Keratinocyte (primary cell): ENCODE measurements at regions not wholly inside any gene's neighbourhood (a gene's known extent, or its start where the extent isn't known, plus 50 kb on each side); places are given as distances from the start of the nearest gene placed in this dataset.

ENCODE experiments used
- DNase-seq: peaks from one replicate; pipeline ENCODE4 v3.0.0-alpha.2; 2011; ENCODE audit warnings: low read depth, missing footprints, low spot score
- FAIRE-seq: peaks from 2 replicates; lab custom pipeline; 2011; peaks lifted over from hg19 to GRCh38; lab: Jason Lieb, UNC
- H2AFZ ChIP-seq: 2 replicates; pipeline ENCODE4 v1.6.0; 2012; ENCODE audit warnings: low read length, control low read depth, inconsistent platforms; ENCODE audit not compliant: control insufficient read depth
- H3K27ac ChIP-seq: 2 replicates; pipeline ENCODE4 v1.5.1; 2011; ENCODE audit warnings: low read length; ENCODE audit not compliant: control insufficient read depth, insufficient read depth
- H3K27me3 ChIP-seq: 3 replicates; pipeline ENCODE4 v1.6.0; 2011; ENCODE audit warnings: low read length; ENCODE audit not compliant: control insufficient read depth, insufficient read depth; ENCODE audit errors: extremely low read depth
- H3K36me3 ChIP-seq, 2 experiments: 2 replicates in 1 of 2; 3 replicates in 1 of 2; pipeline ENCODE4 v1.5.1; 2011; ENCODE audit warnings: low read length in 2 of 2, mild to moderate bottlenecking in 1 of 2; ENCODE audit not compliant: control insufficient read depth in 2 of 2, insufficient read depth in 2 of 2; ENCODE audit errors: extremely low read depth in 1 of 2
- H3K4me1 ChIP-seq: 3 replicates; pipeline ENCODE4 v1.5.1; 2011; ENCODE audit warnings: low read length; ENCODE audit not compliant: control insufficient read depth, insufficient read depth; ENCODE audit errors: extremely low read depth
- H3K4me2 ChIP-seq: 3 replicates; pipeline ENCODE4 v1.6.0; 2011; ENCODE audit warnings: low read depth, low read length; ENCODE audit not compliant: control insufficient read depth, insufficient read depth; ENCODE audit errors: extremely low read depth
- H3K4me3 ChIP-seq, 3 experiments: fragments of 200-600 bp in 1 of 3; sonication (generic) in 1 of 3; 2 replicates in 2 of 3; 3 replicates in 1 of 3; pipeline ENCODE4 v1.5.1; 2011 to 2016; ENCODE audit warnings: low read length in 3 of 3, mild to moderate bottlenecking in 3 of 3, control low read depth in 2 of 3, inconsistent platforms in 1 of 3, low read depth in 1 of 3, mixed read lengths in 1 of 3, mixed run types in 1 of 3, moderate library complexity in 1 of 3; ENCODE audit not compliant: control insufficient read depth in 2 of 3, insufficient read depth in 2 of 3; ENCODE audit errors: extremely low read depth in 1 of 3
- H3K79me2 ChIP-seq: 2 replicates; pipeline ENCODE4 v1.6.0; 2012; ENCODE audit warnings: low read length; ENCODE audit not compliant: control insufficient read depth, insufficient read depth
- H3K9ac ChIP-seq: 3 replicates; pipeline ENCODE4 v1.6.0; 2011; ENCODE audit warnings: low read length; ENCODE audit not compliant: control insufficient read depth, insufficient read depth; ENCODE audit errors: extremely low read depth
- H3K9me1 ChIP-seq: 3 replicates; pipeline ENCODE4 v1.6.0; 2011; ENCODE audit warnings: low read length; ENCODE audit not compliant: control insufficient read depth, insufficient read depth; ENCODE audit errors: extremely low read depth
- H3K9me3 ChIP-seq: 2 replicates; pipeline ENCODE4 v1.5.1; 2012; ENCODE audit warnings: low read depth, low read length; ENCODE audit not compliant: control insufficient read depth
- H4K20me1 ChIP-seq: 3 replicates; pipeline ENCODE4 v1.6.0; 2011; ENCODE audit warnings: low read length; ENCODE audit not compliant: control insufficient read depth, insufficient read depth; ENCODE audit errors: extremely low read depth
- CTCF ChIP-seq, 3 experiments: IDR thresholded peaks in 1 of 3; conservative IDR thresholded peaks in 1 of 3; optimal IDR thresholded peaks in 1 of 3; 2 replicates in 2 of 3; 3 replicates in 1 of 3; pipeline versions ENCODE3 to v1.5.1; 2011; ENCODE audit warnings: low read length in 3 of 3, mild to moderate bottlenecking in 3 of 3, moderate library complexity in 2 of 3, control low read depth in 1 of 3, inconsistent platforms in 1 of 3; ENCODE audit not compliant: insufficient read depth in 2 of 3; ENCODE audit errors: extremely low read depth in 1 of 3
- EZH2 ChIP-seq: IDR thresholded peaks from one replicate; pipeline ENCODE4 v1.6.1; 2012; ENCODE audit warnings: inconsistent platforms, mild to moderate bottlenecking, low read length, moderate library complexity
- dilution Hi-C: fragments of 300-500 bp; cut with MboI; formaldehyde crosslinking; loops from one replicate; pipeline ENCODE4 v1.7.0; 2020; ENCODE audit warnings: low sequenced_read_pairs; ENCODE audit not compliant: extremely low pct_ligation_motif_present

DNA sequence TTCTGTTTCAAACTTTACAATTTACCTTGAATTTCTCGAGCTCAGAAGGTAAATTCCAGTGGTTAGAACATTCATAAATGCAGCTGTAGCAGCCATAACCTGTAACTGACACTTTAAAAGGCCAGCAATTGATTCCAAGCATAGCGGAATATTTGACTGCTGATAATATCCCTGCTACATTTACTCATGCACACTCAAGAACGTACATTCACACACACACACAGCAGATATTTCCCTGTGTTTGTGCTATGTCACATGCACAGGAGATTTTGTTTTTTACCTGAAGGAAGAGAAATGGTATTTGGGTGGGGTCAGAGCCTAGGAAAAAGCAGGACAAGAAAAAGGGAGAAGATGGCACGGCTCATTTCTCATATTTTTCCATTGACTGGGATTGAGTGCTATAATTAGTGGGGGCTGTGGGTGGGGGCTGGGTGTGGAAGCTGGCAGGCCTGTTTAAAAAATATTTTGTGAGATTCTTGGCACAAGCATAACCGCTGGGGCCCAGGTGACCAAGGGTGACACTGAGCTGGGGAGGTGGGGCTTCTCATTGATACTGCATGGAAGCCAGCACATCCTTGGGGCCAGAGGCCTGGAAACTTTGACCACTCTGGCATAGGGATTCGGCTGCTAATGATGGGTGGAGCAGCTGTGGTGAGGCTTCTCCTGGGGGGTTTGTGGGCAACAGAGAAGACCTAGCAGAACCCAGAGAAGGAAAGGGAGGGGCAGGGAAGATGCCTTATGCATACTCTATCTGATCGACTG lies 88.9 kb upstream of the TPRG1 start:
- H3K9me1 ChIP-seq, result no peaks in the 10 kb centered on the region
- no peaks in the 10 kb centered on the region for H3K4me1 ChIP-seq
- FAIRE-seq (no peak), DNase-seq (no peak)
- no peaks in the 10 kb centered on the region for H3K9me3 ChIP-seq
- no peak for TF ChIP-seq CTCF (optimal IDR thresholded peaks at IDR 0.05 in 1 of 3, IDR thresholded peaks at IDR 0.05 in 1 of 3, conservative IDR thresholded peaks at IDR 0.05 in 1 of 3; ENCODE audit: extremely low read depth in 1 of 3, insufficient read depth in 2 of 3, low read length in 3 of 3)
- TF ChIP-seq EZH2, result no peak
- H3K27me3 ChIP-seq, result peaks cover 16% of the 10 kb centered on the region
- H3K79me2 ChIP-seq, result no peaks in the 10 kb centered on the region
- no peaks in the 10 kb centered on the region for H4K20me1 ChIP-seq
- H3K36me3 ChIP-seq, result no peaks in the 10 kb centered on the region
- H3K4me2 ChIP-seq, result no peak overlapping the region
- no peak overlapping the region for H3K27ac ChIP-seq
- dilution Hi-C loops, result no loop called here
- H3K4me3 ChIP-seq, result no peak overlapping the region
- H3K9ac ChIP-seq, result no peak overlapping the region
- H2AFZ ChIP-seq, result no peak overlapping the region

DNA sequence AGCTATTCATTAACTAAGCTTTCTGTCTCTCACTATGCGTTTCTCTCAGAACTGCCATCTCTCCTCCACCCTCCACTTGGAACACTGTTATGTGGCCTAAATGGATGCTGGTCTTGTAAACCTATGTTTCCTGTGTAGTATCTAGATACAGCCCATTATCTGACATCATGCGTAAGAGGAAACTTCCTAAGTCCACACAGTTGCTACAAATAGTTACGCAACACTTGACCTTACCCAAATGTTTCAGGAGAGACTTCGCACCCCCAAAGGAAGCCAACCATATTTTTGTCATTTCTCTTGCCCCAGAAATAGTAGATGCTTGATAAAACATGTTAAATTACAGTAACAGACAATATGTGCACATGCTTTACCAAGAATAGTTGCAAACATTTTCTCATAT lies 87.2 kb upstream of the TPRG1 start:
- Histone ChIP-seq H3K9me1 (no peaks in the 10 kb centered on the region), H3K9me3 (no peaks in the 10 kb centered on the region), H3K36me3 (no peaks in the 10 kb centered on the region), H3K27ac (no peak overlapping the region), H3K27me3 (peaks cover 9% of the 10 kb centered on the region), H3K4me3 (no peak overlapping the region), H3K4me1 (no peaks in the 10 kb centered on the region), H4K20me1 (no peaks in the 10 kb centered on the region), H2AFZ (no peak overlapping the region), H3K9ac (no peak overlapping the region), H3K79me2 (no peaks in the 10 kb centered on the region), H3K4me2 (no peak overlapping the region)
- no peak for DNase-seq
- TF ChIP-seq EZH2, result no peak
- no peak for TF ChIP-seq CTCF (optimal IDR thresholded peaks at IDR 0.05 in 1 of 3, IDR thresholded peaks at IDR 0.05 in 1 of 3, conservative IDR thresholded peaks at IDR 0.05 in 1 of 3; ENCODE audit: extremely low read depth in 1 of 3, insufficient read depth in 2 of 3, low read length in 3 of 3)
- dilution Hi-C loops, result no loop called here
- FAIRE-seq, result no peak
